HG03460 (cell line): ENCODE measurements at regions not wholly inside any gene's neighbourhood (a gene's known extent, or its start where the extent isn't known, plus 50 kb on each side); places are given as distances from the start of the nearest gene placed in this dataset.
"Not testable (repeated sequence)": the region's sequence is repeated elsewhere in the genome, so short reads cannot be mapped to it uniquely, and the experiment has no call there.

Source experiments
- ATAC-seq: cut with Tn5 transposase; IDR thresholded peaks from one replicate; pipeline ENCODE4 v1.9.1; 2021; ENCODE audit not compliant: unreplicated experiment

DNA sequence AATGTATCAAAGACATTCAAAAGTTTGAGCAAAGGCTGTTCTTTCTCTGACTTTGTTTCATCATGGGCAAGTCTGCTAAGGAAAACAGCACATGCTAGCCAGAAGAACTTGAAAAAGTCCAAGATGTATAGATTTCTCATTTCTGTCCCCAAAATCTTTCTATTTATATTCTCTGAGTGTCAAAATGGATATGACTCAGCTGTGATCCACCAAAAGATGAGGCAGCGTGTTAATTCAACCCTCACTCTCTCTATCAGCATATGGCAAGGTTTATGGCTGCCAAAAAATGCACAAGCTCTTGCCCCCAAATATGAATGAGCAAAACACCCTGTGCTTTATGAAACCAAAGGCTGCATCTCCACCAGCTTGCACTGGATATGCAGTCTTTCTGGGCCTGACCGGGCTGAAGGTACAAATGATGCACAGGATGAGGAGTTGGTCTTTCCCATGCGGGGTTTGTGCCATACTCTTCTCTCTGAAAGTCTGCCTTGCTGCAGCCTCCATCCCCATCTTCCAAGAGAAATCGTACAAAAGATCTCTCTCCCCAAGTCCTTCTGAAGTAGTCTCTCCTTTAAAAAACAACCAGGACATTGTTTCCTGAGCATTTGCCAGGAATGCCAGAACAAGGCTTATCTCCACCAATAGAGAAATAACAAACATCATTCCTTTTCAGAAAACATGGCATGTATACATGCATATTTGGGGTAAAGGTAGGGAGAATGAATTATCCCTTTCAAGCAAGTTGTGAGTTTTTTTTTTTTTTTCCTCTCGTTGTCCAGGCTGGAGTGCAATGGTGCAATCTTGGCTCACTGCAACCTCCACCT is 203.4 kb downstream of the TMX1 start:
- ATAC-seq: no peak

DNA sequence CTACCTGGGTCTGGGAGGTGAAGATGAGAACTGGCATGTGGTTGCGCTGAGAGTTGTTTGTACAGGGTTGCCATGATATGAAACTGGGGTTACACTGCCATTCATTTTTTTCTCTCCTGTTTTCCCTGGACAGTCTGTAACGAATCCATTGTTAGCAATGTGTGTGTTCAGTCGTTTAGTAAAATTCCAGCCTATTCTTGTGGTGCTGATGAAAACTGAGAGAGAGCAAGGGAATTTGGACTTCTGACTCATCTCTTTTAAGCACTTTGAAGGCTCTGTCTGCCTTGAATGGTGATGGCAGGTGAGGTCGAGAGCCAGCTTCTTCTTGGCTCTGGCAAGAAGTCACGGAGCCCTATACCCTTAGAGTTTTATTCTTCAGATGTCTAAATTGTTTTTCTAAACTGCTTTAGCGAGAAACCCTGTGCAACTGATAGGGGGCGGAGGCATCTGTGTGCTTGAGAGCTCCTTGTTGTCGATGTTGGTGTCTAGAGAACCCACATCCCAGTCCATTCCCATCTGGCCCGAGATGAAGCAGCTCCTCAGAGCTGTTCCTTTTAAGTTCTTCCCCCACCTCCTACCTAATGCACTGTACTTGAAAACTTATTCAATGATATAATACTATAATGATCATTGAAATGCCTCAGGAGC is 204.4 kb downstream of the TMX1 start:
- ATAC-seq: no peak

DNA sequence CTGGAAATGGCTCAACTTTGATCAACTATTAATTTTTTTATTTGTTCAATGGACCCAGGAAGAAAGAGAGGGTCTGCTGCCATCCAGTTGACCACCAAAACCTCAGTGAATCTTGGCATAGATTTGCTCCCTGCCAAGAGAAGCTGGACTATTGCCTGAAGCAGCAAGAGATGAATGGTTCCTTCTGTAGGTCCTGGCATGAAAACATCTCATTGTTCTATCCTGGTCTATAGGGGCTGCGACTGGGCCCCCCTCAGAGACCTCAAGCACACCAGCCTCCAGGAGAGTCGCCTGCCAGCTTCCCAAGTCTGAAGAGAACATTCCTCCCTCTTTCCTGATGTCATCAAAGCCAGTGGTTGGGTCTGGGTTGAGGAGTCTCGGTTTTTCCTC is 204.9 kb downstream of the TMX1 start:
- ATAC-seq: no peak

DNA sequence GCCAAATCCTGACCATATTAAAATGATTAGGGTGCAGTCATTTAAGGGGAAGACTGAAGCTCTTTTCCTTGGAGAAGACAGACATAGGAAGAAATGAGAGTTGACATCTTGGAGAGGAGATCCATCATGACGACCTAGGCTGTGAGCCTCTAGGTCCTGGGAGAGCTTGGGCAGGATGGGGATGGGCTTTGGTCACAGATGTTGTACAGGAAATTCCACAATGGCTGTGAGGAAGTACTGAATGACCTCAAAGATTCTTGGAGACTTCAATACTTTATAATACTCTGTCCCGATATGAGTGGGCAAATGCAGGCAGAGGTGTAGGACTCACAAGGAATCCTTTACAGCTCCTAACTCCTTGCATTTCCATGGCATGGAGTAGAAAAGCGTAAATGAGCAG is 204.9 kb upstream of the FRMD6 start:
- no peak for ATAC-seq

DNA sequence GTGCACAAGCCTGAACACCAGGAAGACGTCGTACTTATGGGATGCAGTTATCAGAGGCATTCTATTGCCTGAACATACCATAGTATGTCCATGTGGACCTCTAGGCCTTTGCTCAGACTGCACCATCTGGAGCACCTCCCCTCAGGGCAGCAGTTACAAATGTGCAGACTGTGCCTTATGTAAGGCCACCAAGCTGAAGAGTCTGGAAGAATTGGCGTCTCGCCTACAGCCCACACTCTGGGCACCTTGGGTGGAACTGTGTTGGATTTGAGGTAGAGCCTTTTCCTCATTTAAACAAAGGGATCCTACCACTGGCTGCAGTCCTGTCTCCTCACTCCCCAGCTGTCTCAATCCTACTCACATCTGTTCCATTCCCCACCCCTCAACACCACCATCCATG is 204.3 kb upstream of the FRMD6 start:
- ATAC-seq: no peak

DNA sequence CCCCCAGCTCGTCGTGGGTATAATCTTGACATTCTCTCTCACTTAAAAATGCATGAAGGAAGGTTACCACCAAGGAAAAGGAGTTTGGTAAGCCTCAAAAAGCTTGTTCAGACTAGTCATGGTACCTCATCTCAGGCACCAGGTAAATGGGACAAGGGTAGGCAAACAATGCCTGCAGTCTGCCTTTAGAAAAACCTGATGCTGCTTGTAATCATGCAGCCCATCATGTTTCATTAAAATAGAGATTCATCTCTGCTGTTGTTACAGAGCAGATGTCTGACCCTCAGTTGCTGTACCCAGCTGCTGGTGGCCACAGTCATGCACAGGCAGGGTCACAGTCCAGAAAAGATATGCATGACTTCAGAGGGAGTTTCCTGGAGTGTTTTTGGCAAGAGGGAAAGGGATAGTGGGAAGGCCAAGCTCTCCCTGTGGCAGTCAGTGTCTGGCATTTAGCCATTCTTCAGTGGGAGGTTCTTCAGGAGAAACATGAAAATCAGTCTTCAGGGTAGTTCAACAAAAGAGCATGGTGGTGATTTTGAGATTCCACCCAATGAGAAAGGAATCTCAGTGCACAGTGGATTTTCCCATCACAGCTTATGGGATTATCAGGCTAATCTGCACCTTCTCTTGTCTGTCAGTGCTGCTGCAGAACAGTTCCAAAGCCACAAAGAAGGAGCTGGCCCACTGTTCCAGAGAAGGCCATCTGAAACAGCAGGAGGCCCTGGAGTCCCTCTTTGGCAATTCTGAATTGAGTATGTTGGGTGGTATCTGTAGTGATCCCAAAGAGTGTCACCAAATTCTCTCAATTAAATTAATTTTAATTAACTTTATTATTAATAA is 202.7 kb upstream of the FRMD6 start:
- ATAC-seq: no peak

DNA sequence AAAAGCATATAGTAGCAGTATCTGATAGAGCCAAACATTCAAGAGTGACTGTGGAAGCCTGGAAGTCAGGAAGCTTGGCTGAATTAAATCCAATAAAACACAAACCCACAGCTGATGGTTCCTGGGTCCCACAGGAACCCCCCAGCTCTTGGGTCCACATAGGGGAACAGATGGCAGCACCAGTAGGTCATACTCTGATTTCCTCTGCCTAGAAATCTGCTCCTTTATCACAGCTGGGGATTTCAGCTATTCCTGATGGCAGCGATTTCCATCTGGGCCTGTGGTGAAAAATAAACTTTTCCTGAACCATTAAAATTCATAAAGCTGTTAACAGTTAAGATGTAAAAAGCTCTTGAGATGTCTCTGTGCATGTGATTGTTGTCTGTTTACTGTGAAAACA is 202.0 kb upstream of the FRMD6 start:
- ATAC-seq: no peak

DNA sequence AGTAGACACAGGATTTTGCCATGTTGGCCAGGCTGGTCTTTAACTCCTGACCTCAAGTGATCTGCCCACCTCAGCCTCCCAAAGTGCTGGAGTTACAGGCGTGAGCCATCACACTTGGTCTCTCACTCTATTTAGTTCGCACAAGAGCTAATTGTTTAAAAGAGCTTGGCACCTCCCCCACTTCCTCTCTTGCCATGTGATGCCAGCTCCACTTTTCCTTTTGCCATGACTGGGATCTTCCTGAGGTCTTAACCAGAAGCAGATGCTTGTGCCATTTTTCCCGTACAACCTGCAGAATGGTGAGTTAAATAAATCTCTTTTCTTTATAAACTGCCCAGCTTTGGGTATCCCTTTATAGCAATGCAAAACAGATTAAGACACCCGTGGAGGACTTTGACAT is 200.1 kb upstream of the FRMD6 start:
- ATAC-seq: no peak

DNA sequence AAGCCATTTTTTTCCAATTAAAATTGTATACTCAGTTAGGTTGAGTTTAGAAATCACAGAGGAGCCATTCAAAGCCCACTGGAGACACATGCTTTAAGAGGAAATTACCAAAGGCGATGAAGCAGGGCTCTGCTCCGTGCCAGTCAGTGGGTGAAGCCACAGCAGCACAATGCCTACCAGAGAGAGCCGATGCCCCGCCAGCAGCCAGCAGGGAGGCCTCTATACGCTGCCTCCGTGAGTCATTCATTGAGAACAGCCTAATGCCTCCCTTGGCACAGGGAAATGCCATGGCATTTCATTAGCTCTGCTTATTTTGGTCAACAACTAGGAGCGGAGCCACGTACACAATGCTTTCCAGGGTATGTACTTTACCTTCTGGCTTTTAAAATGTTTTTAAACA is 197.8 kb upstream of the FRMD6 start:
- no peak for ATAC-seq

DNA sequence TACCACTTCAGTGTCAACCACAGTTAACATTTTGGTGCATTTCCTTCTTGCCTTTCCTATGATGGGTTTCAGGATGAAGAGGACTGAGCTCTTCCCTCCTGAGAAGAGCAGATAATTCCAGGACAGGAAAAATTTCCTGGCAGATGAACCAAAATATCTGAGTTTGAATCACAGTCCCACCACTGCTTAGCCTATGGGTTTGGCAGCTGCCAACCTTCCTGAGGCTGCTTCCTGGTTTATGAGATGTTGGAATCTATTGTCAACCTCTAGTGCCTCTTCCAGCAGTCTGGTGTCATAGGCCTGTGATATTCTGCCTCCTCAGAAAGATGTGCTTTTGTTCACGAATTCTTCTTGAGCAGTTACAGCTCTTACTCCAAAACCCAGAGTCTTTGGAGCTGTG is 197.4 kb upstream of the FRMD6 start:
- ATAC-seq: no peak

DNA sequence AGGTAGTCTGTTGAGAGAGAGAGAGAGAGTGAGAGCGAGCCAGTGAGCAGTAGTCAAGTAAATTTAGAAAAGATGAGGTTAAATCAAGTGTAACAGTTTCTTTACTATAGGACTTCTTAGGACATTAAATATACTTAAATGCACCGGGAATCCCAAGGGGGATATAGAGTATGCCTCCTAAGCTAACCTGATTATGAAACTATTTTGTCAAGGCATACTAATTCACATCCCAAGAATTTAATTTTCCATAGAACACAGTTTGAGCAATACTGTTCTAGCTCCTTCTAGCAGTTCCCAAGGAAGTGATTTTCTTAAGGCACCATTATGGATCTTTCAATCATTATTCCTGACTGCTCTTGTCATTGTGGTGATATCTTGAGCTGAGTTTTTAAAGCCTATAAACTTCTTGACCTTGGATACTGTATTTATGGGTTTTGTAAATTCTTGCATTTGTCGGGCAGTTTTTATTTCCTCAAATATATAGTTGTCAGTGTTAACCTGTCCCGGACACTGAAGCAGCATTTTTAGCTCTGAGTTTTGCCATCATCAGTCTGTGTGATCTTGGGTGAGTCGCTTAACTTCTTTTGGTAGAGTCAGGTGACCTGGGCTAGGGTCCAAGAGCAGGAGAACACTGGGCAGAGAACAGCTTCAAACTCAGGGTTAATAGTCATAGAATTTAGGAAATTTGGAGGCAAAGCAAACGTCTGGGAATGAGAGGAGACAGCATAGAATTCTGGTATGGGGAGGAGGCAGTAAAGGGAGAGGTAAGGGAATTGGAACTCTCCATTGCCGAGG is 196.5 kb upstream of the FRMD6 start:
- no peak for ATAC-seq

DNA sequence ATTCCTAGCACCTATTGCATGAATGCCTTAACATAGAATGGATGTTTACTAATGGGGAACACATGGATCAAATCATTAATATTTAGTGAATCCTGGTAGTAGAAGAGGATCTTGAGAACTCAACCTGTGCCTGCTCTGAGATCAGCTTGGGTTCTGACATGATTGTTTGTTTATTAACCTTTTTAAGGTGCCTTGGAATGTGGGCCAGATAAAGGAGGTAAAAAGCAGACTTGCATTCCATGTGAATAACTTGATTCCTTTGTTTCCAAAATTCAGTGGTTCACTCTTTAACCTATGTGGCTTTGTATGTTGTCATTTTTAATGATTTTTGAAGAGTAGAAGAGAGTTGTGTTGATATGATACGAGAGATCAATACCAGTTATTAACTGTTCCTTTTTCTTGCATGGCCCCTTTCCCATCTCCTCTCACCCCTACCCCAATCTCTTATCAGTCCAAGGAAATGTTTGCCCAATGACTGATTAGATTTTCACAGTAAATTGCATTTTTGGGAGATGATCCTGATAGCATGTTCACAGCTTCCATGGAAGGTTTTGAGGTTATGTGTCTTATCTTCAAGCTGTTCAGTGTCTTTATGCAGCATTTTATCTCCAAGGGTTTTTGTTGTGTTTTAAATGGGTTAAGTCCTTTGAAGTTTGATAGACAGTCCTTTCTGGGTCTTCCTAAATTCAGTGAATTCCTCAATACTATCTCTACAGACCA is 193.7 kb upstream of the FRMD6 start:
- no peak for ATAC-seq

DNA sequence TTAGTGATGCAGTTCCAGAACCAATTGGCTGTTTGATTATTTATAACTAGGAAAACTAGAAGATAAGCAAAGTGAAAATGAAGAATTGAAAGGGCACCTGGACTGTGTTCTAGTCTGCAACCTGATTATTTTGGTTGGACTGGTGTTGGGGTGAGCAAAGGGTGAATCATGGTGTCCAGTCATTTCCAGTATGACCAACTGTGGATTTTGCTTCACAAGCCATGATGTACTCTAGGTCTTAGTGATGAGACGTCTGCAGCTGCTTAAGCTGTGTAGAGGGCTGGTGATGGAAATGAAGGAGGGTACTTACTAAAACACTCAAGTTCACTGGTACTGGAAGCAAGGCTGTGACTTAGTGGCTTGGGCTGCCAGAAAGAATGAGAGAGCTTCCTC is 193.2 kb upstream of the FRMD6 start:
- ATAC-seq: no peak

DNA sequence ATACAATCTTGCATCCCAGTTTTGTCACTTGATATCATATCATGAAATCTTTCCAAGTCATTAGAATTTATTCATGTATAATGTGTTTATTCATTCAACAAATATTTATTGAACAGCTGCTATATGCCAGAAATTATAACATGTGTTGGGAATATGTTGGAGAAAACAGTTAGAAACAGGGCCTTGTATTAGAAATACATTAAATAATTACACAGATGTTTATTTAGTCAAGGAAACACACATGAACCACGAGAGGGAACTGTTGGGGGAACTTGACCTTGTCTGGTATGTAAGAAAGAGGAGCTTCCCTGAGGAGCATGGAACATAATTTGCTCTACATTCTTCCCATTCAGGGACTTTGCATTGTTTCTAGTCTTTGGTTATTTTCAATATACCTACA is 191.7 kb upstream of the FRMD6 start:
- ATAC-seq: no peak

DNA sequence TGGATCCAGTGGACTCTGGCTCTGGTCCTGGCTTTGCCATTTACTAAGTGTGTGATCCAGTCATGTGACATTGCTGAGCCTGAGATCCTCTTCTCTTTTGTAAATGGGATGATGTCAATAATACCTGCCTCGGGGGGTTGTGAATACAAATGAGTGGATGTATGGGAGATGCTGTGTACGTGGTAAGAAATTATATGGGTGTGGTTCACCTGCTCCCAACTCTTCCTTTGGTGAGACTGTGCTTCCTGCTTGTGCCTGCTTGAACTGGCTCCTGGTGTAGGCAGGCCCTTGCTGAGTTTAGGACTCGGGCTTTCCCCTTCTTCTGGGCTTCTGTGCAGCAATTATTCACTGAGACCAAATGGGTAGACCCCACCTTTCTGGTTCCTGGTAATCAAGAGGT is 189.5 kb upstream of the FRMD6 start:
- no peak for ATAC-seq

DNA sequence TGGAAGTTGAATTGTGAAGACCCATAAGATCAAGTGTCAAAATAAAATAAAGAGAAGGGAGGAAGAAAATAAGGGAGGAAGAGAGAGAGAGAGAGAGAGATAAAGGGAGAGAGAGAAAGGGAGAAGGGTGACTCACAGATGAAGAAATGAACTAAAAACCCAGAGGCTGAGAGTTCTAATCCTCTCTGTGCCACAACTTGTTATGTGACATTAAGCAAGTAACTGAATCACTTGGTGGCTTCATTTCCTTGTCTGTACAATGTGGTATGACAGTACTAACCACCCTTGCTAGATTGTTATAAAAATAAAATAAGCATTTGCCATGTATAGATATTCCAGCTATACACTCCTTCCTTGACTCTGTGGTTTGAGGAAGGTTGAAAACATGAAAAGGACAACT is 189.0 kb upstream of the FRMD6 start:
- no peak for ATAC-seq

DNA sequence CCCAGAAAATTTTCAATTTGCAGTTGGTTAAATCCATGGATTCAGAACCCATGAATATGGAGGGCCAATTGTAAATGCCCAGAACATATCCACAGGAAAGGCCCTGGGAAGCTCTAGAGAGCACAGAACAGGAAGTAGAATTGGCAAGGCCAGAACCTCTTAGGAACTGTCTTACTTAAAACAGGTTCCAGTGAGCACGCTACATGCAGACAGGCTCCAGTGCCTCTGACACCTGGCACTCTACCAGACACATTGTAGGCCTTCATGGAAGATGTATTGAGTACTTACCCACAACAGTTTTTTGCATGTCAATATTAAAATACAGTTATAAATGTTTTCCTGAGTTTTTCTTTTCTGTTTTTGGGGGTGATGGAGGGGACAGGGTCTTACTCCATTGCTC is 188.2 kb upstream of the FRMD6 start:
- ATAC-seq: no peak

DNA sequence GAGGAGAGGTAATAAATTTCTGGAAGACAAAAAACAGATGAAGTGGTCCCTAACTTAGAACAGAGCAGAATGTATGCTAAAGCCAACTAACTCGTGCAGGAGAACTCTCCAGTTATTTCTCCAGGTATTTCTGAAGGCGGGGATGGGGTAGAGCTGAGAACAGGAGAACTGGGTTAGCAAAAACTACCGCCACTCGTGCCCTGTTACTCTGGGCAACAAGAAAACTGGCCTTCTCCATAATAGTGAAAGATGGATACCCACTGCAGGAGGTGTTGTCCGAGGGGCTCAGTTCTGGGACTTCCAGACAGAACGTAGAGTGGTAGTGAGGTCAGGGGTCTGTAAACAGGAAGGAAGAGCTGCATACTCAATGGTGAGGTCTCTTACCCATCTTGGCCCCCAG is 187.3 kb upstream of the FRMD6 start:
- ATAC-seq: no peak

DNA sequence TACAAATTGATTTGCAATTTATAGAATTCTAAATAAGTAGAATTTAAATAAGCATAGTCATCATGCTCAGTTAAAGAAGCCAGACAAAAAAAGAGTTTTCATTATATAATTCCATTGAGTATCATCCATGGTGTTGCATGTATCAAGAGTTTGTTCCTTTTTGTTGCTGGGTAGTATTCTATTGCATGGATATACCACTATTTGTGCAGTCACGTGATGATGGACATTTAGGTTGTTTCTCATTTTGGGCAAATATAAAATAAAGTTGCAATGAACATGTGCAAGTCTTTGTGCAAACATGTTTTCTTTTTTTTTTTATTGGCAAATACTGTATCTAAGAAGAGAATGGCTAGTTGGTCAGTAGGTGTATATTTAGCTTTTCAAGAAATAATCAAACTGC is 186.2 kb upstream of the FRMD6 start:
- ATAC-seq: no peak

DNA sequence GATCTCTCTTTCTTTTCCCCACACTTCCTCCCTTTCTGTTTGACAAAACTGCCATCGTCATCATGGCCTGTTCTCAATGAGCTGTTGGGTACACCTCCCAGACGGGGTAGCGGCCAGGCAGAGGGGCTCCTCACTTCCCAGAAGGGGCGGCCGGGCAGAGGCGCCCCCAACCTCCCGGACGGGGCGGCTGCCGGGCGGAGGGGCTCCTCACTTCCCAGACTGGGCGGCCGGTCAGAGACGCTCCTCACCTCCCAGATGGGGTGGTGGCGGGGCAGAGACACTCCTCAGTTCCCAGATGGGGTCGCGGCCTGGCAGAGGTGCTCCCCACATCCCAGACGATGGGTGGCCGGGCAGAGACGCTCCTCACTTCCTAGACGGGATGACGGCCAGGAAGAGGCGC is 184.3 kb upstream of the FRMD6 start:
- not testable (repeated sequence) for ATAC-seq

DNA sequence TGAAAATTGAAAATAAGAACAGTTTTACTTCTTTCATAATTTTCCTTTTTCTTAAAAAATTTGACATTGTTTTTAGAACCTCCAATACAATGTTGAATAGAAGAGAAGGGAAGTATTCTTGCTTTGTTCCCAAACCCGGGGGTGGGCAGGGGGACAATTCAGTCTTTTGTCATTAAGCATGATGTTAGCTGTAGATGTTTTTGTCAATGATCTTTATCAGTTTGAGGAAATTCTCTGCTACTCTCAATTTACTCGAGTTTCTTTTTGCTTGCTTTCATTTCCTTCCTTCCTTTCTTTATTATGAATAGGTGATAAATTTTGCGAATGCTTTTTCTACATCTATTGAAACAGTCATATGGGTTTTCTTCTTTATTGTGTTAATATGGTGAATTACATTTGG is 183.2 kb upstream of the FRMD6 start:
- no peak for ATAC-seq
